ENCODE measurements at regions not wholly inside any gene's neighbourhood (a gene's known extent, or its start where the extent isn't known, plus 50 kb on each side); places are given as distances from the start of the nearest gene placed in this dataset.
"Not testable (repeated sequence)": the region's sequence is repeated elsewhere in the genome, so short reads cannot be mapped to it uniquely, and the experiment has no call there.

- intact Hi-C loops (cut with DNase I), result loop anchor here (10.0 kb wide), 1 partner anchor 655 kb away; no protein-coding TSS in a partner anchor
- DNase-seq, result peak; percentile 47
- no peak for ATAC-seq (ENCODE audit: poor library complexity)
Measured at GRCh38 chr9:90219548-90220118, 423.0 kb downstream of the DIRAS2 start.

- intact Hi-C loops (cut with DNase I), result loop anchor here (10.0 kb wide), 1 partner anchor 653 kb away; no protein-coding TSS in a partner anchor
- not testable (repeated sequence) for ATAC-seq (ENCODE audit: poor library complexity)
Measured at GRCh38 chr9:90221899-90222298, 420.7 kb downstream of the DIRAS2 start.

GRCh38 chr9:90226839-90227338, 415.7 kb downstream of the DIRAS2 start:
- not testable (repeated sequence) for DNase-seq; ATAC-seq (ENCODE audit: poor library complexity)
- intact Hi-C loops (cut with DNase I), result loop anchor here (10.0 kb wide), 1 partner anchor 648 kb away; no protein-coding TSS in a partner anchor

More at GRCh38 chr9:90221899-90222298, 420.7 kb downstream of the DIRAS2 start:
- DNase-seq, result not testable (repeated sequence)

GRCh38 chr9:90233081-90233480, 409.5 kb downstream of the DIRAS2 start:
- ATAC-seq (ENCODE audit: poor library complexity); DNase-seq; intact Hi-C loops (cut with DNase I): not testable (repeated sequence)

- DNase-seq (no peak), ATAC-seq (ENCODE audit: poor library complexity) (no peak)
- intact Hi-C loops (cut with DNase I), result no loop called here
Measured at GRCh38 chr9:90240541-90240940, 402.1 kb downstream of the DIRAS2 start.

- intact Hi-C loops (cut with DNase I), result no loop called here
- ATAC-seq (ENCODE audit: poor library complexity), result no peak
- DNase-seq, result no peak
Measured at GRCh38 chr9:90245661-90246060, 397.0 kb downstream of the DIRAS2 start.

- ATAC-seq (ENCODE audit: poor library complexity) (no peak), DNase-seq (no peak)
- intact Hi-C loops (cut with DNase I), result no loop called here
Measured at GRCh38 chr9:90249094-90249493, 393.5 kb downstream of the DIRAS2 start.

- intact Hi-C loops (cut with DNase I), result no loop called here
- DNase-seq, result no peak
- ATAC-seq (ENCODE audit: poor library complexity), result no peak
Measured at GRCh38 chr9:90251316-90251715, 391.3 kb downstream of the DIRAS2 start.

GRCh38 chr9:90256345-90256744, 386.3 kb downstream of the DIRAS2 start:
- intact Hi-C loops (cut with DNase I), result no loop called here
- DNase-seq, result no peak
- no peak for ATAC-seq (ENCODE audit: poor library complexity)

- DNase-seq (no peak), ATAC-seq (ENCODE audit: poor library complexity) (no peak)
- intact Hi-C loops (cut with DNase I), result no loop called here
Measured at GRCh38 chr9:90259311-90260246, 383.0 kb downstream of the DIRAS2 start.

GRCh38 chr9:90261698-90262097, 380.9 kb downstream of the DIRAS2 start:
- intact Hi-C loops (cut with DNase I), result no loop called here
- DNase-seq (no peak), ATAC-seq (ENCODE audit: poor library complexity) (no peak)

GRCh38 chr9:90268613-90269012, 374.0 kb downstream of the DIRAS2 start:
- ATAC-seq (ENCODE audit: poor library complexity), result no peak
- no peak for DNase-seq
- intact Hi-C loops (cut with DNase I), result no loop called here

- no peak for ATAC-seq (ENCODE audit: poor library complexity)
- no peak for DNase-seq
- intact Hi-C loops (cut with DNase I), result no loop called here
Measured at GRCh38 chr9:90271707-90272106, 370.9 kb downstream of the DIRAS2 start.

GRCh38 chr9:90274725-90275124, 367.9 kb downstream of the DIRAS2 start:
- DNase-seq (no peak), ATAC-seq (ENCODE audit: poor library complexity) (no peak)
- intact Hi-C loops (cut with DNase I), result no loop called here

- no peak for DNase-seq
- intact Hi-C loops (cut with DNase I), result no loop called here
- ATAC-seq (ENCODE audit: poor library complexity), result no peak
Measured at GRCh38 chr9:90285946-90286345, 356.7 kb downstream of the DIRAS2 start.

GRCh38 chr9:90287567-90288274, 354.9 kb downstream of the DIRAS2 start:
- intact Hi-C loops (cut with DNase I), result no loop called here
- ATAC-seq (ENCODE audit: poor library complexity) (no peak), DNase-seq (no peak)

GRCh38 chr9:90288275-90288639, 354.4 kb downstream of the DIRAS2 start:
- no peak for ATAC-seq (ENCODE audit: poor library complexity)
- intact Hi-C loops (cut with DNase I), result no loop called here
- no peak for DNase-seq

GRCh38 chr9:90290716-90291485, 351.7 kb downstream of the DIRAS2 start:
- intact Hi-C loops (cut with DNase I), result no loop called here
- DNase-seq (no peak), ATAC-seq (ENCODE audit: poor library complexity) (no peak)

Data from Right ventricle myocardium superior (tissue), 1 donor.